ENCODE measurements at regions not wholly inside any gene's neighbourhood (a gene's known extent, or its start where the extent isn't known, plus 50 kb on each side); places are given as distances from the start of the nearest gene placed in this dataset.

DNA sequence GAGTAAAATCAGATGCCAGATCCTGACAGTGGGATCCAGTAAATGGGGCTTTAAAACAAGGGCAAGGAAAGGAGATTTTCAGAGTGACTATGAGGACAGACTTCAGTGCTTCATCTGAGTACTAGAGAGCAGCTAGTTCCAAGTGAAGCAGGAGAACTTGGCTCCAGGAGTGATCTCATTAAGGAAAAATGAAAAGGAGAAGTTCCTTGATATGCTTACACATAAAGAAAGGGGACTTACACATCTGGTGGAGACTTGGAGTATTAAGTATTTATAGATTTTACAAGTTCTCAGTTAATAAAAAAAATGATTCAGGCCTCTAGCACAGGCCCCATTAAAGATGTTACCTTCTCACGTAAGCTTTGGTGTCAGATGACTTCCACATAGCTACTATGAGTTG lies 105.8 kb downstream of the ICOS start:
- DNase-seq (ENCODE audit: extremely low read depth, low read depth, low spot score): no peak

DNA sequence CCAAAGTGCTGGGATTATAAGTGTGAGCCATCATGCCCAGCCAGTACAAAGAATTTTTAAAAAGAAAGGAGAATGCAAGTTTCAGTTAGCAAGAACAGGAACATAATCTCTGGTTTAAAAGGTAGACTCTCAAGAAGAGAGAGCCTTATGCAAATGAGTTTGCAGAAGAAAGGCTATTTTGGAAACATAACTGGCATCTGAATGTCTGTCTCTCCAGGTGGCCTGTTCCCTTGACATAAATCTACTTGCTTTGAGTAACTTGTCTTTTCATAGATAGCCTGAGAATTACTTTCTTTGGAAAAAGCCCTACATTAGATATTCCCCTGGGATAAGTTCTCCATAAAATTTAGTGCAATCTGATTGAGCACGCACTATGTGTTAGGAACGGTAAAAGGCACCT lies 109.6 kb downstream of the ICOS start:
- DNase-seq (ENCODE audit: extremely low read depth, low read depth, low spot score): no peak

DNA sequence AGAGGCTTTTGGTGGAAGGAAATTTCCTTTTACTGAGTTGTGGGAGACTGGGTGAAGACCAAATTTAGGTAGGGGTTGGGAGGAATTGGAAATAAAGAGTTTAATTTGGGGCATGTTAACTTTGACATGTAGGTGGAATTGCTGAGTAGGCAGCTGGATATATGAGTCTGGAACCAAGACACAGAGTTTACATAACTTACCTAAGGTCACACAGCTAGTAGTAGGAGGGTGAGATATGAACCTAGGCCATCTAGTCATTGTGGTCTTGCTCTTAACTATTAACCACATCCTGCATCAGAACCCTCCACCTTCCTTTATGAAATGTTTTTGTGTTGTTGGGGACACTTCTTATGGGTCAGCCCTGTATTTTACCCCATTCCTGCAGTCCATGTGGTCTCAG lies 113.1 kb downstream of the ICOS start:
- no peak for DNase-seq (ENCODE audit: extremely low read depth, low read depth, low spot score)

DNA sequence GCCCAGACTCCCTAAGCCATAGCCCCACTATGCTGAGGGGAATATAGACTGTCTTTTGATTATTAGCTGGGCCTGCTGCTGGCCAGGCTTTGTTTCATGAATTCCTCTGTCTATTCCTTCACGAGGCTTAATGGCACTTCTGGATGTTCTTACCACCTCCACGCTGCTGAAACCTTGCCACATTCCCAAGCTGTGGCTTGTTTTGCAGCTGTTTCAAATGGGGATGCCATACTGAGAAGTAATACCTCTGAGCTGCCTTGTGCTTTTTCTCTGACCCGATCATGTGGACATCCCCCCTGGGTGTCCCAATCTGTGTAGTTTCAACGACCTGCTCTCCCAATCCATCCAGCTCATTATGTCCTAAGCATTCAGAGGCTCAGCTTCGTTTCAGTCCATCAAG lies 114.1 kb downstream of the ICOS start:
- no peak for DNase-seq (ENCODE audit: extremely low read depth, low read depth, low spot score)

DNA sequence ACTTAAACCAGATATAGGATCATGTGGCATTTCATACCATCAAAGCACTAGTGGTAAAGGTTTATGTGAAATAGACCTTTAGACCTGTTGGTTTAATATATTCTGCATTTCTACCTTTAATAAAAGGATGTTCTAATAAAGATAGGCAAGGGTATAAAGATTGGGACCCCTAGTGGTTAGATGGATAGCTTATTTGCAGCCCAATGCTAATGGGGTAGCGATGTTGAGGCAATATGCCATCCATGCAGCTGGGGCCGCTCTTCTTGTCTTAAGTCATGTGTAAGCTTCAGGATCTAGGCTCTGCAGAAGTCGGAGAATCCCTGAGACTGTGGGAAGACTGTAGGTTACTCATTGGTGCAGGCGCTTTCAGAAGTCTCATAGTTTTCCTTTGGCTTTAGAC lies 114.9 kb downstream of the ICOS start:
- DNase-seq (ENCODE audit: extremely low read depth, low read depth, low spot score): no peak

DNA sequence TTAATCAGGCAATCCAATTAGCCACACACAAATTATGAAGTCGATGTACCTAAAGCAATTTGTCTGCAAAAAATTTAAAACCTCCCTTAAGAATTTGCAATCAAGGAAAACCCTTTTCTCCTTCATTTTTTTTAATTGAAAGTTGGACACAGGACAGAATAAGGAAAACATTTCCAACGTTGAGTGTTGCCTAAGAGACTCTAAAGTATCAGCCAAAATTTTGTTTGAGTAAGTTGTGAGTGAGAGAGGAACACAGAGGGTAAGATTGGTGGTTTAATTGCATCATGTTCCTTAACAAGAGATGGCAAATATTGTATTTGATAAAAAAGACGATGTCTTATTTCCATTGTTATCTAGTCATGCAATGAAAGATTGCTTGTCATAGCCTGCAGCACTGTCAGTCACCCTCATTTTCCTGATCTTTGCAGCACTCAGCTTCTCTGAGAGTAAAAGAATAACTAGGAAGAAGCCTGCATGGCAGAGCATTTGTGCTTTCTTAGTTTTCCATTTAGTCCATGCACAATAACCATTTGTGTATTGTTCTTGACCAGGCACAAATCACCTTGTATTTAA lies 115.5 kb downstream of the ICOS start:
- DNase-seq (ENCODE audit: extremely low read depth, low read depth, low spot score): no peak

DNA sequence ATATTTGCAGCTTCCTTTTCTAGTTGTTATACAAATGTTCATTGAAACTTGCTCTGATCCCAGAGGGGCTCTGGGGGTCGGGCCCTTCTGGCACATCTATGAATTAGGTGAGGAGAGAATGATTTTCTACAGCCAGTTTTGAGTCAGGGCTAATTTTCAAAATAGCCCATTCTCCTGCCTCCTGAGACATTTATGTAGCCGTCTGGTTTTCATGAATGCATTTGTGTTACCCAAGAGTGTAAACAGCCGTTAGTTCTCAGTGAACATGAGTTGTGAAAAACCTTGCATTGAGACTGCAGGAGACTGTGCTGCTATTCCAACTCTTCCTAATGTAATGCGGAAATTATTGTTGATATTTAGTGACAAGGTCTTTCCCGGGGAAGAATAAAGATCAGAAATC lies 122.5 kb downstream of the ICOS start:
- DNase-seq (ENCODE audit: extremely low read depth, low read depth, low spot score): no peak

DNA sequence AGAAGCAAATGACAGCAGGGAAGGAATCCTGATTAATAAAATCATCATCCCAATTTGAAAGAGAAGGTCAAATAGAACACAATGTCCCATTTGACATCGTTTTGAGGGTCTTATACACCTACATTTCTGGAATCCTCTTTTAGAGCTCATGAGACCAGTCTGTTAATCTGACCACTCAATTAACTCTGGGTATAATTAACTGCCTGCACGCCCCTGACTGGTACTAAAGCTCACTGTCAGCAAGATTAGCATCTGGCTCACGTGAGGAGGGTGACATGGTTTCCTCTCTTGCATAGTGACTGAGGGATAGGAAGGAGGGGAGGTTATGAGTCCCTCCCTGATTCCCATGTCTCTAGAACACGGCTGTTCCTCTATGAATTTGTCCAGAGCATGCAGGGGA lies 124.3 kb downstream of the ICOS start:
- DNase-seq (ENCODE audit: extremely low read depth, low read depth, low spot score): no peak

DNA sequence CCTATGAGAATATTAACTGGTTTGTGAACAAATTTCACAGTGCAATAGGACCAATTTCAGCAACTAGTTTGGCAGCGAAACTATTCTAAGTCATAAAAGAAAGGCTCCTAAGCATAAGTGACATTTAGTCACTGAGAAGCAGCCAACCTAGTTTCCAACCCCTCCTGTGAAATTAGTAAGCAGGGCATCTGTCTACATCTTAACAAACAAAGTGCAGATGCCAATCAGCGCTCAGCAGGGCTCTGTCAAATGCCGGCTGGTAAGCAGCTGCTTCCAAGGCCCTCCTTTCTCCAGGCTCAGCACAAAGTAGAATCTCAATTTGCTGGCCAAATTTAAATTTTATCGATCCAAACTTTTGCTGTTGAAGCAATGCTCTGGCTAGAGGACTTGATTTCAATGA lies 124.7 kb downstream of the ICOS start:
- DNase-seq (ENCODE audit: extremely low read depth, low read depth, low spot score): no peak

DNA sequence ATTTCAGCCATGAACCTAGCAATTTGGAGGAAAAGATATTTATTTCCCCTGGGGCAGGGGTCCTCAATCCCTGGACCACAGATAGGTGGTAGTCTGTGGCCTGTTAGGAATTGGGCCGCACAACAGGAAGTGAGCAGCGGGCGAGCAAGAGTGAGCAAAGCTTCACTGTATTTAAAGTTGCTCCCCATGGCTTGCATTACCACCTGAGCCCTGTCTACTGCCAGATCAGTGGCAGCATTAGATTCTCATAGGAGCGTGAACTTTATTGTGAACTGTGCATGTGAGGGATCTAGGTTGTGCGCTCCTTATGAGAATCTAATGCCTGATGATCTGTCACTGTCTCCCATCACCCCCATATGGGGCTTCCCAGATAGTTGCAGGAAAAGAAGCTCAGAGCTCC lies 127.6 kb downstream of the ICOS start:
- DNase-seq (ENCODE audit: extremely low read depth, low read depth, low spot score): no peak

DNA sequence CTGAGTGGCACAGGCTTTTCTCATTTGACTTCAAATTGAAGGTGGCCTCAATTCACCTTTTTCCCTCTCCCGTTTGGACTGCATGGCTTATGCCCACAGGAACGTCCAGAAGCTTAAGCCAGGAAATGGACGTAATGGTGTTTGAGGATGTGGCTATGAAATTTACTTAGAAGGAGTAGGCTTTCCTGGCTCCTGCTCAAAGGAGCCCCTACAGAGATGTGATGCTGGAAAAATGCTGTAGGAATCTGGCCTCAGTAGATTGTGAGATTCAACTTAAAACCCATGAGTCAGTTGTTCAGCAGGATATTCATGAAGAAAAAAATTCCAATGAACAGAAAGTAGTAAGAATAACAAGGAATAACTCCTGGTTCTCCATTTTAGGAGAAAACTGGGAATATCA lies 129.0 kb downstream of the ICOS start:
- no peak for DNase-seq (ENCODE audit: extremely low read depth, low read depth, low spot score)

DNA sequence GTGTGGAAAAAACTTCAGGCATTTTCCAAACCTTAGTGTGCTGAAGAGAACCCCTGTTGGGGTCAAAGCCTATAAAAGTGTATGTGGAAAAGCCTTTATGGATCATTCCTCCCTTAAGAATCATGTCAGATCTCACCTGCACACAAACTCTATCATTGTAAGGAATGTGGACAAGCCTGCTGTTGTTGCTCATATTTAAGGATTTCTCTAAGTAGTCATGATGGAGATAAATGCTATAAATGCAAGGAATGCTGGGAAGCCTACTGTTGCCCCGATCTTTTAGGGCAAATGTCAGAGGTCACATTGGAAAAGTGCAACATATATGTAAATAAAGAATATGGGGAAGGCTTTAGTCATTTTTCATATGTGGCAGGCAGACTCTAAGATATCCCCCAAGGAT lies 129.5 kb downstream of the ICOS start:
- DNase-seq (ENCODE audit: extremely low read depth, low read depth, low spot score): no peak

DNA sequence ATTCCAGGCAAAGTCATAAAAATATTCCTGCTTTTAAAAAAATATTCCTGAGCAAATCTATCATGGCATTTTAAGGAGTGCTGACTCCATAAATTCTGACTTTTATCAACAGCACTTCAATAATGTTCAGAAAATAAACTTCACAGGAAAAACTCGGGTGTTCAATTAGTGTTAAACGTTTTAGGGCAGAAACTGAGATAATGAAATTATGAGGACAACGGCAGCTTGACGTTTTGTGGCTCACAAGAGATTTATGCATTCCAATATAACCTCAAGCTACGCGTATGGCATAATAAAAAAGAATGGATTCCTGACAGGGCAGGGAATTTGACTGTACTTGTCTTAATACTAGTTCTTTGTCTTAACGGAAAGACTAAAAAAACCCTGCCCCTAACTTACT lies 133.2 kb downstream of the ICOS start:
- DNase-seq (ENCODE audit: extremely low read depth, low read depth, low spot score): no peak

DNA sequence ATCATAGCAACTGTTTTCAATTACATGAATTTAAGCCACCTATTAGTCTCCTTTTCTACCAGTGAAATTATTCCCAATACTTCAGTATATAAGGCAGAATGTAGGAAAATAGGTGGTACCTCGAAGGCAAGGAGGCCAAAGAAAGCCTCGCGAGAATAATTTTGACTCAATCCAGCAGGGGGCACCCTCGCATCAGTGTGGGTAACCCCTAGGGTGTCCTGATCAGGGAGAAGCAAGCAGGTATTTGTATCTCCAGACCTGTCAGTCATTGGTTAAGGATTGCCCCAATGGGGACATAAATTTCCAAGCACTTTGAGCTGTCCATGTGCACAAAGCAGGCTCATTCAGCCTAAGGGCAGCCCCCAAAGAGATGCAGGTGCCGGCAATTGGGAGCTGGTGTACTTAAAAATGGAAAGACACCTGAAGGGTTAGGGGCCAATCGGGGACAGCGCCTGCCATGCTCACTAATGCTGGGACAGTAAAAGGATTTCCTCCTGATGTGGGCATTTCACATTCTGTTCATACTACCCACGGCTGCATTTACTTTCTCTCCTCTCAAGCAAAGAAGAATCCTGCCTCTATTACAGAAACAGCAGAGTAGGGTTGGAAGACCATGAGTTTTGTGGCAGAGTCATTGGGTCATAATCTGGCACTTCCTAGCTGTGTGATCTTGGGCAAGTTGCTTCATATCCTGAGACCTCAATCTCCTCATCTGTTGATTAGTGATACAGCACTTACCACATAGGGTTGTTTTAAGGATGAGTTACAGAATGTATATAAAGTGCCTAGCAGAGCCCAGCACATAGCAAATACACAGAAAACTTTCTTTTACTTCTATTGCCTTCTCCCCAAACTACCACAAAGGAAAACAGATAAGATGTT lies 136.1 kb downstream of the ICOS start:
- peak; percentile 3 for DNase-seq (ENCODE audit: extremely low read depth, low read depth, low spot score)

DNA sequence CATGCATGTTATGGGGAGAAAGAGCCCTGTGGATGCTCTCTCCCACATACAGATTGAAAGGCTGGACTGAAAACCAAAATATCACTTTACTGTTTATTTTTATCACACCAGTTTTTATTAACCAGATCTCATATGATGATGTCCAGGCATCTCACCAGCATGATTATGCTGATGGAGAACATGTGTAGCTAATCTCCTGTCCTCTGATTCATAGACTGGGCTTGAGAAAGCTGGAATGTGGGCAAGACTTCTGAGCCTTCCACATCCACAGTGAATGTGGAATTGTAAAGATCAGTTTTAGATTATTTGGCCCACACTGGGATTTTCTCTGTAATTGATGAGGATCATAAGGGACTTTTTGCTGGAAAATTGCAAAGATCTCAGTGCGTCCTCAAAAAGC lies 137.9 kb downstream of the ICOS start:
- no peak for DNase-seq (ENCODE audit: extremely low read depth, low read depth, low spot score)

DNA sequence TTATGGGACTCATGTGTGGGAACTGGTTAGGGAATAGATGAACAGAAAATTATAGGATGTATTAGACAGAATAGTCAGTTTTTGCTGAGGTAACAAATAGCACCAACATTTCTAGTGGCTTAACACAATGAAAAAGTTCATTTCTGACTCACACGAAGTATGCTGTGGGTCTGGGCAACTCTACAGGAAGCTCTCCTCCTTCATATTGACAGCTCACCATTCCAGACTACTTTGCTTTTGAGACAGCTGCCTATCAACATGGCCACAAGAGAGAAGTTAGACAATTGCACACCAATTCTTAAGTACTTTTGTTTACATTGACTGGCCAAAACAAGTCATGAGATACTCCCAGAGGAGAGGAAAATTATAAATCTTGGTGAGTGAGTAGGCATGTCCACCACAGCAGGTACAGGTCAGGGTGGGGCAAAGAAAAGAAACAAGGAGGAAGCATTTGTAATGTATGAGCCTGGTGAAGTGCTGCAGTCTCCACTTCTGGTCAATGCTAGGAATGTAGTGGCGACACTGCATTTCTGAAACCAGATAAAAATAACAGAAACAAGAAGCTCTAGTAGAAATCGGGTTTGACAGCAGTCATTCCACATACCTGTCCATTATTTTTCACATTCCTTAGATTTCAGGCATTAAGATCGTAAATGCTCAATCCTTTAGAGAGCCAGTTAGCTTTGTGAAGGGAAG lies 141.6 kb downstream of the ICOS start:
- no peak for DNase-seq (ENCODE audit: extremely low read depth, low read depth, low spot score)

DNA sequence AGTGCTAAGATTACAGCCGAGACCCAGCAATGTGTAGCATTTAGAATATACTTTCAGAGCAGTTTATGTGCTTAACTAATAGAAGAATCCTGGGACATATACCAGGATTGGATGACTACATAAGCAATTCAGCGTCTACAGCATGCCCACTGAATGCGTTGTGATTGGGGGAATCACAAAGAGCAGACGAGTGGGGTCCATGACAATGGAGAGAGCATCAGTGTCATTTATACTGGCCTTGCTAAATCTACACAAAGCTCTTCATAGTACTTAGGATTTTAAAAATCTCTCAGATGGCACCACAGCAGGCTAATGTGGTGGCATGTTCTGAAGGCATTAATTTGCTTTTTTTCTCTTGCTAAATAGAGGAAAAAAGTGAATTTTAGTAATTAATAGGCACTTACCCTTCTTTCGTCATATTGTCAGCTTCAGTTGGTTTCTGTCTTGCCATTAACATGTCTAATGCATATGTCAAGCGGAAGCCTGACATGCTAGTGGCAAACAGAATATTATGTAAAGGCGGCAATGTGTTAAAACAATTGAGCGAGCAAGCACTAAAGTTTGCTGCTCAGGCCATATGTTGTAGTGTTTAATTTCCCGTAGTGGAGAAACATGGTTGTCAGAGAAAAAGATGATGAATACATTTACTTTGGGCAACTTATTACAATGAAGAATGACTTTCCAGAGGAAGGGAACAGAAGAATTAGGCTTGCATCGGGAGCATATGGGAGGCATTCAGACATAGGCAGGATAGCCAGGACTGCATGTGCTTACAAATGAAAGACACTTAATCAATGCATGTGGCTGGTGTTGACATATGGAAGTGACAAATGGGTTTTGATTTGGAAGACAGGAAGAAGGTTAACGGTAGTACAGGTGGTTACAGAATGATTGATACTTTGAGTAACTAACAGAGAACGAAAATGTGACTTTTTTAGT lies 145.2 kb downstream of the ICOS start:
- no peak for DNase-seq (ENCODE audit: extremely low read depth, low read depth, low spot score)

DNA sequence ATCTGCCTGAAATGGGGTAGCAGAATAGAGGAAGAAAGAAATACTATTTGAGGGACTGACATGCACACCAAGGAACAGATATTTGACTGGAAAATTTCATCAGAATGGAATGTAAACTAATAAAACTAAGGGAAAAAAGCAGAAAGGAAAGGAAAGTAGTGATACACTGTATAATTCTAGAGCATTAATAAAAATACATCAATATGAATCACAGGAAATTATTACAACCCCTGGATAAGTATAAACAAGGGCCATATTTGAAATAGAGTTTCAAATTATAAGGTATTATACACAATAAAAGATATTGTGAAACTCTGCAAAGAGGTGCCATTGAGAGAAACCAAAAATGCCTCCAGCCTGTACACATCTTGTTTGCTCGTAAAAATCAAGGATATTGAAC lies 149.6 kb downstream of the ICOS start:
- DNase-seq (ENCODE audit: extremely low read depth, low read depth, low spot score): no peak

DNA sequence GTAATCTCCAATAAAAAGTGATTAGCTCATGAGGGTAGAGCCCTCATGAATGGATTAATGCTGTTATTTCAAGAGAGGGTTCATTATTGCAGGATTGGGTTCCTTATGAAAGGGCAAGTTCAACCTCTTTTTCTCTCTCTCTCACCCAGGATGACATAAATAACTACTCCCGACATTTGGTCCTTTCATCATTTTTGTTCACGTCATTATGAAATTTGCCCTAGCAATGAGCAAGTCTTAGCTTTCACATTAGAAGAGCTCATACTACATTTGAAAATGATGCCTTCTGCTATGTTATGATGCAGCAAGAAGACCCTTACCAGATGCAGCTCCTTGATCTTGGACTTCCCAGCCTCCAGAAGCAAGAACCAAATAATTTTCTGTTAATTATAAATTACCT lies 152.5 kb downstream of the ICOS start:
- no peak for DNase-seq (ENCODE audit: extremely low read depth, low read depth, low spot score)

DNA sequence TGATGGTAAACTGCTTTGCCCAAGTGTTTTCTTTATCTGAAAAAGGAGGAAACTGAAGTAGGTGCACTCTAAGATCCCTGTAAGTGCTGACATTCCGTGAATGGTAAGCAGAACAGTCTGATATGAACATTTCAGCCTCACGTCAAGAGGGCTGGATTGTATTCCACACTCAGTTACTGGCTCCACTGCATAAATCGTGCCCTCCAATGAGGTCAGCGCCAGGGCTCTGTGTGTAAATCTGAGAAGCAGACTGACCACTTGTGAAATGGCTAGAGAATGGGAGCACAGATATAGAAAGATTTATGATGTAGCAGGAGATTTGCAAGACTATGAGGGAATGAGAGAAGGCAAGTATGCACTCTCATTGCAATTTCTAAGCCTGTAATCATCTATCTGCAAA lies 153.0 kb downstream of the ICOS start:
- DNase-seq (ENCODE audit: extremely low read depth, low read depth, low spot score): no peak

DNA sequence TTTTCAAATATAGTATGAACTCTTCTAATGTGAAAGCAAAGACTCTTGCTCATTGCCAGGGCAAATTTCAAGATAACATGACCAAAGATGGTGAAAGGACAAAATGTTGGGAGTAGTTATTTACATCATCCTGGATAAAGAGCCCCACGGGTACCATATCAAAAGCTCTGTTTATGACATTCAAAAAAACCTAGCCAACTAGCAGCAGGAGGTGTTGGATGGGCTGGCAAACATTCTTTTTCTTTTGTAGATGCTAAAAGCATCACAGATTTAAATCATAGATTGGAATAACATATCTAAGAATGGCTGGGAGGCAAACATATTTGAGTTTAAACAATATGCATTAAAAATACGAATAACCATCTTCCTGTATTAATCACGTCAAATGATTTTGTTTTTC lies 153.5 kb downstream of the ICOS start:
- no peak for DNase-seq (ENCODE audit: extremely low read depth, low read depth, low spot score)
